GM19035 (cell line): ENCODE measurements at regions not wholly inside any gene's neighbourhood (a gene's known extent, or its start where the extent isn't known, plus 50 kb on each side); places are given as distances from the start of the nearest gene placed in this dataset.

Source experiments
- ATAC-seq: cut with Tn5 transposase; IDR thresholded peaks from one replicate; pipeline ENCODE4 v1.9.1; 2021; ENCODE audit not compliant: unreplicated experiment

DNA sequence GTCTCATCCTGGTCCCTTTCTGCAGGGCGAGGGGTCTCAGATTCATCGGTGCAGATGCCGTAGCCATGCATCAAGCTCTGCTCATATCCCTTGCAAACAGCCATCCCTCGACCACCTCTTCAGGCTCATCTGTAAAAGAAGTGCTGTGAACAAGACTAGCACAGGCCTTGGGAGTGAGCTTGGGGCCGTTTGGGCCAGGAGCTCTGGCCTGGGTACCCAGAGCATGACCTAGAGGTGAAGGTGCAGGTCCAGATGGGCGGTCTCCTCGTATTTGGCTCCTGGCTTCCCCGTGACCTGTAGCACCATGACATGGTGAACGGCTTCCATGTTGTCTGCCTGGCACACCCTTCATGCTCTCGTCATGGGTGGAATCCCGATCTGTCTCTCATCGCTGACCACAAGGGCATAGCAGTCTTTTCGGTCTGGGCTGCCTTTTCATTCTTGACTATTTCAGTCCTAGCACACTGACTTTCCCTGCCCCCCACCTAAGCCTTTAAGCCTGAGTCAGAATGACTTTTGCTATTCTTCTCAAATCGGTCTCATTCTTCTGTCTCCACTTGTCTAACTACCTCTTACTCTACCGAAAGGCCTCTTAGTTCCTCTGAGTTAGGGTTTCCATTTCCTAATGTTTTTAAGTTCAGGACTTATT lies 216.0 kb downstream of the FOXL1 start:
- ATAC-seq = no peak

DNA sequence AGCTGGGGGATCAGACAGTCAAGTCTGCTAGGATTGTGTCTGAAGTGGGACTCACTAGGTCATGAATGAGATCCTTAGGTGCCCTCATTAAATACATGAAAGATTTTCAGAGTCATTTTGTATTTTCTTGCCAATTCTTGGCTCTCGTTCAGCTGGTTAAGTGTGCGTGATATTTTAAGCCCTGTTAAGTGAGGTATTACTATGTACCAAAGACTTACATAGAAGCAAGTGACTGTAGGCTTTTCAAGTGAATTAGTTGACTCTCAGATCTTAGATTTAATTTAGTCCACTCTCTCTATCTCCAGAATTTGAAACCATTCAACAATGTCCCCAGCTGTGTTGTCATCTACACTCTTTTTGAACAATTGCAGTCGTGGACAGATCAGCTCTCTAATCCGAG lies 219.4 kb downstream of the FOXL1 start:
- ATAC-seq = no peak

DNA sequence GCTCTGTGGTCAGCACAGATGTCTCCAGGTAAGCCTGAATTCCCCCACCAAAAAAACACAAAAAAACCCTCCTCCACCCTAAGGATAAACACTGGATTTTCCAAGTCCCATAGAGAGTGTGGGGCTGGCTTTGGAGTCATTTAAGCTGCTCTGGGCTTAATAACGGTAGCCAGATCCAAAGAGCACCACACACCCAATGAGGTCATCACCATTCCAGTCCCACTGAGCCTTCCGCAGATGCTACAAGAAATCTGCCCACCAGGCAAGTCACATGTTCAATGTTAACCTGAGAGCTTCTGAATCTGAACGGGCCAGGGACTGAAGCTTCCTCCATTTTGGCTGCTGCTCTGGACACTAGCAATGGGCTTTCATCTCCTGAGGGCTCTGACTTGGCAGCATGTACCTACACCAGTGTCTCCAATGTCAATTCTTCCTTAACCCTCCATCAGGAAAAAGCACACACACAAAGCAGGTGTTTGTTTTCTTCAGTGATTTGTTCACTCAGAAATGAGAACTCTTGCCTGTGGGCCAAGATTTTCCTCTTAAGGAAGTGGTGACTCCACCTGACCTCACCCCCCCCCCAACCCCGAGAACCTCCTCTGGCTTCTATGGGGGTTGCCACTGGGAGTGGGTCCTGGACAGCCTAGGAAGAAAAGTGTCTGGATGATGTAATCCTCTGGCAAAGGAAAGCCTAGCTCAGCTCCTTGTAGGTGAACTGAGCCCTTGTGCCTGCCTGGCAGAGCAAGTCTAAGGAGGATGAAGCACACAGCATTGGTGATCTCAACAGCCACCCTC lies 220.1 kb downstream of the FOXL1 start:
- ATAC-seq = no peak

DNA sequence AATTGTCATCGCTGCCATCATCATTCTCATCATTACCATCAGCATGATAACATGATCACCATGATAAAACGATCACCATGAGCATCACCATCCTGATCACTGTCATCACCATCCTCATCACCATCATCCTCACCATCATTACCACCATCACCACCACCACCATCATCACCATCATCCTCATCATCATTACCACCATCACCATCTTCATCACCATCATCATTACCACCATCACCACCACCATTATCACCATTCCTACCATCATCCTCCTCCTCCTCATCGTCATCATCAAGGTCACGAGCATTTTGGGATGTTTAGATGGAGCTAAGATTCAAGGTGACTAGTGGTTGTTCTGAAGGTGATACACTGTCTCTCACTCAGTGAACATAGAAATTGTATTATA lies 221.0 kb downstream of the FOXL1 start:
- no peak for ATAC-seq

DNA sequence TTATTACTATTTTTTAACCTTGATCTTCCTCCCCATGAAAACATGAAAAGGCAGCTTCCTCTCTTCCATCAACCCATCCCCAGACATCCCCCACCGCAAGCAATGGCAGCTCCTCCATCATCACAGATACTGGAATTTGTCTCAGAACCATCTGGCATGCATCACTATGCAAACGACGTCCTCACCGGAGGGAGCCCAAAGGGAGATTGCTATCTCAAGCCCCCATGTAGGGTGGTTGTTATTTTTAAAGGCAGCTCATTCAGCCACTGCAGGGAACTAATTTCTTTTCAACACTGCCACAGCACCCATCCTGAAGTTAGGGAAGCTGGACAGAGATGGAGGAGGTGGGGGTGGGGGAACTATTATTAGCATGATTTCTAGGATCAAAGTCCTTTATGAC lies 222.5 kb downstream of the FOXL1 start:
- ATAC-seq = no peak

DNA sequence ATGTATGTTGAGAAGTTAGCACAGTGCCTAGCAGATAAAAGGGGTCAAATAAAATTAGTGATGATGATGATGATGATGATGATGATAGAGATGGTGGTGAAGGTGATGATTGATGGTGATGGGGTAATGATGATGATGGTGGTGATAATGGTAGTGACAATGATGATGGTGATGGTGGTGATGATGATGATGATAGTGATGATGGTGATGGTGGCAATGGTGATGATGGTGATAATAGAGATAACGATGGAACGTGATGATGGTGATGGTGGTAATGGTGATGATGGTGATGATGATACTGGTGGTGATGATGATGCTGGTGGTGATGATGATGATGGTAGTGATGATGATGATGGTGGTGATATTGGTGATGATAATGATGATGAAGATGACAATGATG lies 223.7 kb downstream of the FOXL1 start:
- ATAC-seq = no peak

DNA sequence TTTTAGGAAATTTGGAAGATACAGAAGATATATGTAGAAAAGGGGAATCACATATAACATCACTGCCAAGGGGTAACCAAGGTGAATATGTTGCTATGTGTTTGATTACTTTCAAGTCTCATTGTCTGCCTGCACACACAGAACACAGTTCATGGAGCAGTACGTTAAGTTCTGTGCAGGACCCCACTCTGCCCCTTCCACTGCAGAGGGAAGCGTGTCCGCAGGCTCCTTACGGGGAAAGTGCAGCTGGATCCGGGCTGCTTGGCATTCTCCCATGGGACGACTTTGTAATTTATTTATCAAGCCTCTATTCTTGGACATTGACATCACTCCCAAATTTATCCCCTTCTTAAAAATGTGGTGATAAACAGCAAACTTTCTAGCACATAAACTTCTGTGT lies 226.8 kb downstream of the FOXL1 start:
- ATAC-seq = no peak

DNA sequence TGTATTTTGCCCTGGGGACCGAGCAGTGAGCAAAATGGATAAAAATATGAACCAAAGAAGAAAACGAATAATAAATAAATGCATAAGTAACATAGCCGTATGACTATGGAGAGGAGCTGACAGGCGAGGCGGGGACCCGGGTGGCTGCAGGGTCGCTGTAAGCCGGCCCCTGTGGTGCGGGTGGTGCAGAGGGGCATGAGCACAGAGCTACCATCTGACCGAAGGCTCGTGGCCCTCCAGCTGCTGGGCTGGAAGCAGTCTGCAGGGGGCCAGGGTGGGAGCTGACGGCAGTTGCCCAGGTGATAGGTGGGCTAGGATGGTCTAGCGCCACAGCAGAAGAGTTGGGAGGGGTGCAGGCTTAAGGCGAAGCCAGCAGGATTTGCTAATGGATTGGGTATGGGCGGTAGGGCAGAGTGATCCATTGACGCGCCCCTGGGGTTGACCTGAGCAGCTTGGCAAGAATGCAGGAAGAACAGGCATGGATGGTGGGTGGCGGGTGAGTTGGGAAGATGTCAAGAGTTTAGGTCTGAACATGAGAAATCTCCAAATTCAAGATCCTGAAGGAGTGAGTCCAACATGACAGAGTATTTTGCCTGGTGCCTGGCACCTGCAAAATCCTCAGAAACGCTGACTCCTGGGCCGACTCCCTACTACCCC lies 228.0 kb downstream of the FOXL1 start:
- ATAC-seq = no peak

DNA sequence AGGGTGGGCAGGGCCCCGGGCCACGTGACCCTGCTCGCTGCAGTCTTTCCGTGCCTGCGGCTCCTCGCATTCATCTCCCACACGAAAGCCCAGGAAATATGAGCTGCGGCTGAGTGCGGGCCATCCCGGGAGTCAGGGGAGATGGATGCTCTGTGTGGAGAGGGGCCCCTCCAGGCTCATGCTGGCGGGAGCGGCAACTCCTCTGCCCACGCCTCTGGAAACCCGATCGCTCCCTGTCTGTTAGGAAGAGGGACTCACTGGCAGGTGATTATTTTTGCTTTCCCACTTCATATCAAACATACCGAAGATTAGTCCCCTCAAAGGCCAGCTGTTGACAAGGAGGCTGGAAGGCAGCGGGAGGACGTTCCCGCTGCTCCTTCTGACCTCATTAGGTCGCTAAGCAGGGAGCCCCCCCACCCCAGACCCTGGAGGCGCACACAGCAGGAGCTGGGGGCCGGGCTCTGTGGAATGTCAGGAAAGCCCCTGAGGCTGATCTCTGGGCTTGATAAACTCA lies 228.5 kb downstream of the FOXL1 start:
- ATAC-seq = no peak

DNA sequence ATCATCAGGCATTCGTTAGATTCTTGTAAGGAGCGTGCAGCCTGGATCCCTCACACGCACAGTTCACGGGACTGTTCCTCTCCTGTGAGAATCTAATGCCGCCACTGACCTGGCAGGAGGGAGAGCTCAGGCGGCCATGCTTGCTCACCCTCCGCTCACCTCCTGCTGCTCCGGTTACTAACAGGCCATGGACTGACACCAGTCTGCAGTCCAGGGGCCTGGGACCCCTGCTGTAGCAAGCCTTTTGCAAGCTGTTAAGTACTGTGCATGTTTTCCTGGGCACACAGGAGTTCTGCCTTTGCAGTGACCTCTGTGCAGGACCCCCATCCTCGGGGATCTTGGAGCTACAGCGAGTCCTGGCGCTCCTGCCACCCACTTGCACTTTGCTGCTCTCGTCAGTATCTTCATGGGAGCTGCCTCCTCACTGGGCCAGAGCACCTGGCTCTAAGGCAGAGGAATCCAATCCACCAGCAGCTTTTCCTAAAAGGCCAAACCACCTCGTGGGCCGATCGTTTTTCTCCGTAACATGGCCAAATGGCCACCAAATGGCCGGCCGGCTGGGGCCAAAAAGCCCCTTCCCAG lies 230.6 kb downstream of the FOXL1 start:
- no peak for ATAC-seq

DNA sequence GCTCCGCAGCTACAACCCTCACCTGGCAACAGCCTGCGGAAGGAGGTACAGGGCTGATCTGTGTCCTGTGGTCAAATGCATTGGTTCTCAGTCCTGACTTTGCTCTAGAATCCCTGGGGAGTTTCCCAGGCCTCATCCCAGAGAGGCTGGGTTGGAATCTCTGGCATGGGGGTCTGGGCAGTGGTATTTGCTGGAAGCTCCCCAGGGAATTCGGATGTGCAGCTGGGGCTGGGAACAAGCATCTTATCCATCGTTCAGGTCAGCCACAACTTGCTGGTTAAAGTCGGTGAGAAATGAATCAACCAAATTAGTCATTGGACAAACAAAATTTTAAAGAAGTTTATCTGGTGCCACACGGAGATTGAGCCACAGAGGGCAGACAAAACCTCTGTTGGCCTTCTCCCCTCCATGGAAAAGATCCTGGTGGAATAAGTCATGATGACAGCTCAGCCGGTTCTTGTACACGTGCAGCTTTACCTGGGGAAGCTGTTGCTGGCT lies 231.2 kb downstream of the FOXL1 start:
- no peak for ATAC-seq

DNA sequence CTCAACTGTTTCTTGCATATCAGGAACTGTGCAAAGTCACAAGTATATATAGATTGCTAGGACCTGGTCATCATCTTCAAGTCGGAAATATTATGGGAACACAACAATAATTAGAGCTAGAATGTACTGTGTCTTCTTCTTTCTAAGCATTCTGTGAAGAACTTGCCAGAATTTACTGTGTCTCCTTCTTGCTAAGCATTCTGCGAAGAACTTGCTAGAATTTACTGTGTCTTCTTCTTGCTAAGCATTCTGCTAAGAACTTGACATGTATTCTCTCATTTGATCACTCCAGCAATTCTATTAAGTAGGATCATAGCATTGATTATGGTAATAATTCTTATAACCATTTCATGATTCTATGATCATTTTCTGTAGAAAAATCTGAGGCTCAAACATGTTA lies 231.7 kb downstream of the FOXL1 start:
- ATAC-seq = no peak

DNA sequence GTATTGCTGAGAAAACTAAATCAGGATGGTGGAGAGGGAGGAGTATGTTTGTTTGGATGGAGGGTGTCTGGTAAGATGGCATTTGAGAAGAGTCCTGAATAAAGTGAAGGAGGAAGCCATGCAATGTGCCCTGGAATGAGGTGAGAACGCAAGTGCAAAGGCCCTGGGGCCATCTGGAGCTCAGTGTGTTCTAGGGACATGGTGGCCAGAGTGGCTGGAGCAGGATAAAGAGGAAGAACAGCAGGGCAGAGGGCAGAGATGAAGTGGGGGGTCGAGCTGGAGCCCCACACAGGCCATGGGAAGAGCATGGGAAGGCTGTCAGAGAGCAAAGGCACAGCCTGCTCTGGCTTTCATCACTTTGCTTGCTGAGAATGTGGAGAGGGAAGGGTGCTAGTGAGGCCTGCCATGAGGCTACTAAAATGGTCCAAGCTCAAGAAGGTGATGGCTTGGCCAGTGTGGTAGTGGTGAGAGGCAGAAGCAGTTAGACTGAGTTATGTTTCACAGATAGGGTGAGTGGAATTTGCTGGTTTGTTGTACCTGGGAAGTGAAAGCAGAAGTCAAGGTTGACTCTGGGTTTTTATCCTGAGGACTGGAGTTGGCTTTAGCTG lies 234.1 kb downstream of the FOXL1 start:
- no peak for ATAC-seq

DNA sequence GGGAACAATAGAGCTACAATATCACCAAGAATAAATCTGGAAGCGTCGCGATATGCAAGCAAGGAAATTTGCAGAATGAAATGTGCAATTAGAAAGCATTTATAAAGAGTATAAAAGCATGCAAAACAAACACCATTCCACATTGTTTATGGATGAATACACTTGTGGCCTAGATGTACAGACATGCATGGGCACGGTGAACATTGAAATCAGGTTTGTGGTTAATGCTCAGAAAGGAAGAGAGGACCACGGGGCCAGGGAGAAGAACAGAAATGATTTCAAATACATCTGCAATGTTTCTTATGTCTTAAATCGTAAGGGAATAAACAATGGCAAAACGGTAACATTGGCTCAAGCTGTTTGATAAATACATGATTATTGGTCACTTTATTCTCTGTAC lies 235.9 kb downstream of the FOXL1 start:
- ATAC-seq = no peak

DNA sequence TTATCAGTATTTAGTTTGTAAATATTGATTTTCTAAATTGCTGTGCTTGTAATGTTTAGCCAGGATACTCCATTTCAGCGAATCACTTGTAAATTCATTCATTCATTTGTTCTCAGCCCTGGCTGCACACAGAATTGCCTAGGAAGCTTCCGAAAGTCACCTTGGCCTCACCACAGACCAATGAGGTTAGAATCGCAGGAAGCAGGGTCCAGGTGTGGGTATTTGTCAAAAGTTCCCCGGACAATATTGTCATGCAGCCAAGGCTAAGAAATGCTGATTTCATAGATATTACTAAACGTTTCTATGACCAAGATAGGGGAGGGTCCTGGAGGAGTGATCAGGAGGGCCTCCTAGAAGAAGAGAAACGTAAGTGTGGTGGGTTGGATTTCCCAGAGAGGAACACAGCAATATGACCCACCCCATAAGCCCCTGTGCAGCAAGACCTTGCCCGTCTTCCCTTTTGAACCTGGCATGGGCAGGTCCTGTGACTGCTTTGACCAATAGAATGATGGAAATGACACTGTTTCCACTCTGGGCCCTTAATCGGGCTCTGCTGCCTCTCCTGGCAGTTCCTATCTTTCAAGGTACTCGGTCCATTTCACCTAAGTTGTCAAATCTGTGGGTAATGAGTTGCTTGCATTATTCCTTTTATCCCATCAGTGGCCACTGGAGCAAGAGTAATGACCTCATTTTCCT lies 238.7 kb downstream of the FOXL1 start:
- no peak for ATAC-seq

DNA sequence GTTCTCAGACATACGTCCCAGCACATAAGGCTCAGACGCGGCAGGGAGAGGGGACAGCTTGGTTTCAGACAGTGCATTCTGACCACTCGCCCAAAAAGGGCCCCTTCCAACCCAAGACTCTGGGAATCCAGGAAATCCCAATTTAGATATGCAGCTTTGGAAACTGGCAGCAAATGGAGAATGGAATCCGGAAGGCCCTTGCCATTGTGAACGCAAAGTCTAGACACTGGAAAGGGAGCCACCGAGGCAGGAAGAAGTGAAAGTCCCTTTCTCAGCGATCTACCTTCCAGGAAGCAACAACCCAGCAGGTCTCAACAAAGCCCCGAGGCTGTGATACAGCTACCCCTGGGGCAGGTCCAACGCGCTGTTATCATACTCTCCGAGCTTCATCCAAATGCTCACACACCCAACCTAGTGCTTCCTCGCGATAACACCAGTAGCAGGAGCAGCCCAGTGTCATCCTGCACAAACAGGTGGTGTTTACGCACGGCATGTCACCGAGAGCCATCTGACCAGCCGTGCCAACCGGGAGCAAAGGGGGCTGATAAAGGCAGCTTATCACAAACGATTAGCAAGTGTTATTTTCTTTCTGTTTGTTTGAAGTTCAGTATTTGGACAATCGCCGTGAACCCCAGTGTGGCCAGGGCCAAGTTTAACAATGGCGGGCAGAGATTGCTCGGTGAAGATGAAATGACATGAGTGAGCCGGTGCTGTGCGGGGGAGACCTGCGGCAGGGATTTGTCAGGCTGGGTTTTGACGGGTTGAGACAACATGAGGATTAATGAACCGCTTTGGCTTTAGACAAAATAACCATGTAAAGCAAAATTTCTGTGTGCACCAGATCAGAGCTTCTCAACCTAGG lies 240.6 kb downstream of the FOXL1 start:
- no peak for ATAC-seq

DNA sequence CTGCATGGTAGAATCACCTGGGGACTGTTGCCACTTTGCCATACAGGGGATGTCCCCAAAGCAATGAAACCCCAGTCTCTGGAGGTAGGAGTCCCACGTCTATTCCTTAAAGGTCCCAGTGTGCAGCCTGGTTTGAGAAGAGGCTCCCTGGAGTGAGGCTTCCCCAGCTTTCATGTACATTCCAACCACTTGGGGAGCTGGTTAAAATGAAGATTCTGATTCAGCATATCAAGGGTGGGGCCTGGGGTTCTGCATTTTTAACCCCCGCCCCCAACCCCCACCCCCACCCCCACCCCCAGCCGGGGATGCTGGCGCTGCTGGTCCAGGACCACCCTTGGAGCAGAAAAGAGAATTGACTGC lies 241.2 kb downstream of the FOXL1 start:
- ATAC-seq = no peak

DNA sequence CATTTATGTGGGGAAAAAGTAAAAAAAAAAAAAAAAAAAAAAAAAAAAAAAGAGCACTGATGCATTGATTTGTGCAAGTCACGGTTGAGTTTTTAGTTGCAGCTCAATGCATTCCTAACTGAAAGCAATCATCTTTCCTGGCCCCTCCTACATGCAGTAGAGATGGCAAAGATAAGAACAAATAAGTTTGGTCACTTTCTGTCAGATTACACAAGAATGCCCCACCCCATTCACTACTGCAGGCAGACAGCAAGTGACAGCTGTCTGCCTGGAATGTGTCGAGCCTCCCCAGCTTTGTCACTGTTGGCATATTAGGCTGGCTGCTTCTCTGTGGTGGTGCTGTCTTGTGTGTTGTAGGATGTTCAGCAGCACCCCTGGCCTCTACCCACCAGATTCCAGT lies 243.5 kb downstream of the FOXL1 start:
- no peak for ATAC-seq

DNA sequence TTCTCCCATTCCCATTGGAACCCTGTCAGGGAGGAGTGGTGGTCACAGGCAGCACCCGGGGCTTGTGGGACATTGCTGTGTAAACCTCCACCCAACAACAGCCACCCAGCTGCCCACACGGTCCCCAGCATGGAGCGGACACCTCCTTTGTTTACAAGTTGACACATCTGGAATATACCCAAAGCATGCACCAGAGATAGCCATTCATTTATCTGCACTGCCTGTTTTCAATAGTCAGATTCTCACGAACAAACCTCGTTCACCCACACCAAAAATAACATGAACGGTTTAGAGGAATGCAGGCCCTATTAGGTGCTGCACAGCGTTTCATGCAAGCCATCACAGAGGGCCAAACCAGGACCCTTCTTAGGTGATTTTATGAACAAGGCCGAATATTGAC lies 244.8 kb downstream of the FOXL1 start:
- no peak for ATAC-seq
